Activated naive CD8-positive, alpha-beta T cell treated with anti-CD3 and anti-CD28 coated beads, Interleukin-2, amount 50 U/mL, for 24 hours (primary cell): ENCODE measurements at regions not wholly inside any gene's neighbourhood (a gene's known extent, or its start where the extent isn't known, plus 50 kb on each side); places are given as distances from the start of the nearest gene placed in this dataset.

Experiments
- ATAC-seq: fragments of 150-1000 bp; cut with Tn5 transposase; one replicate; pipeline ENCODE4 v1.10.0; 2021
- DNase-seq: peaks from one replicate; pipeline ENCODE4 v3.0.0; 2021
- H3K27ac Mint-ChIP-seq: one replicate; pipeline ENCODE4 v1.8.0; 2021; ENCODE audit warnings: mild to moderate bottlenecking, mixed read lengths
- H3K27me3 Mint-ChIP-seq: one replicate; pipeline ENCODE4 v1.8.0; 2021; ENCODE audit warnings: mixed read lengths
- H3K36me3 Mint-ChIP-seq: one replicate; pipeline ENCODE4 v1.8.0; 2021; ENCODE audit warnings: low read depth, mixed read lengths
- H3K4me1 Mint-ChIP-seq: one replicate; pipeline ENCODE4 v1.8.0; 2021; ENCODE audit warnings: mixed read lengths
- H3K4me3 Mint-ChIP-seq: one replicate; pipeline ENCODE4 v1.8.0; 2021; ENCODE audit warnings: mild to moderate bottlenecking, moderate library complexity, mixed read lengths
- H3K9me3 Mint-ChIP-seq: one replicate; pipeline ENCODE4 v1.8.0; 2021; ENCODE audit warnings: mixed read lengths

- Mint-ChIP-seq H3K27ac (no peak overlapping the region), H3K36me3 (no peaks in the 10 kb centered on the region), H3K4me1 (peaks cover 8% of the 10 kb centered on the region), H3K9me3 (no peaks in the 10 kb centered on the region), H3K4me3 (no peak overlapping the region), H3K27me3 (peaks cover 30% of the 10 kb centered on the region)
- ATAC-seq (no peak), DNase-seq (no peak)
These were observed 84.1 kb upstream of the CCDC190 start for GRCh38 chr1:162944974-162945674.

- Mint-ChIP-seq H3K4me1 (peaks cover 8% of the 10 kb centered on the region), H3K27me3 (peaks cover 36% of the 10 kb centered on the region), H3K4me3 (no peak overlapping the region), H3K9me3 (no peaks in the 10 kb centered on the region), H3K36me3 (no peaks in the 10 kb centered on the region), H3K27ac (no peak overlapping the region)
- DNase-seq (no peak), ATAC-seq (peak; percentile 73)
These were observed 82.6 kb upstream of the CCDC190 start for GRCh38 chr1:162943622-162944021.

- Mint-ChIP-seq H3K36me3 (no peaks in the 10 kb centered on the region), H3K27me3 (peaks cover 37% of the 10 kb centered on the region), H3K27ac (no peak overlapping the region), H3K4me3 (no peak overlapping the region), H3K9me3 (no peaks in the 10 kb centered on the region), H3K4me1 (peaks cover 8% of the 10 kb centered on the region)
- DNase-seq (peak; percentile 18), ATAC-seq (peak; percentile 31)
These were observed 82.1 kb upstream of the CCDC190 start for GRCh38 chr1:162942916-162943559.

GRCh38 chr1:162941024-162941423 is 80.0 kb upstream of the CCDC190 start:
- Mint-ChIP-seq H3K27me3 (peaks cover 42% of the 10 kb centered on the region), H3K4me1 (peaks cover 8% of the 10 kb centered on the region), H3K27ac (no peak overlapping the region), H3K36me3 (no peaks in the 10 kb centered on the region), H3K9me3 (no peaks in the 10 kb centered on the region), H3K4me3 (no peak overlapping the region)
- DNase-seq (no peak), ATAC-seq (no peak)

GRCh38 chr1:162939035-162939434 is 78.1 kb upstream of the CCDC190 start:
- no peak overlapping the region for H3K27ac Mint-ChIP-seq
- peaks cover 50% of the 10 kb centered on the region for H3K27me3 Mint-ChIP-seq
- H3K36me3 Mint-ChIP-seq, result no peaks in the 10 kb centered on the region
- DNase-seq, result no peak
- ATAC-seq, result no peak
- no peak overlapping the region for H3K4me3 Mint-ChIP-seq
- peaks cover 8% of the 10 kb centered on the region for H3K4me1 Mint-ChIP-seq
- no peaks in the 10 kb centered on the region for H3K9me3 Mint-ChIP-seq

GRCh38 chr1:162937716-162938395 is 76.9 kb upstream of the CCDC190 start:
- Mint-ChIP-seq H3K27ac (no peak overlapping the region), H3K4me3 (no peak overlapping the region), H3K27me3 (peaks cover 49% of the 10 kb centered on the region), H3K36me3 (no peaks in the 10 kb centered on the region), H3K4me1 (peaks cover 5% of the 10 kb centered on the region), H3K9me3 (no peaks in the 10 kb centered on the region)
- ATAC-seq (no peak), DNase-seq (no peak)

GRCh38 chr1:162930976-162931560 is 70.1 kb upstream of the CCDC190 start:
- DNase-seq, result no peak
- Mint-ChIP-seq H3K9me3 (no peaks in the 10 kb centered on the region), H3K4me1 (no peaks in the 10 kb centered on the region), H3K4me3 (no peak overlapping the region), H3K27me3 (peaks cover 22% of the 10 kb centered on the region), H3K36me3 (no peaks in the 10 kb centered on the region), H3K27ac (no peak overlapping the region)
- ATAC-seq, result no peak

- DNase-seq (no peak), ATAC-seq (no peak)
- peaks cover 21% of the 10 kb centered on the region for H3K27me3 Mint-ChIP-seq
- H3K27ac Mint-ChIP-seq, result no peak overlapping the region
- no peak overlapping the region for H3K4me3 Mint-ChIP-seq
- H3K9me3 Mint-ChIP-seq, result no peaks in the 10 kb centered on the region
- H3K36me3 Mint-ChIP-seq, result no peaks in the 10 kb centered on the region
- H3K4me1 Mint-ChIP-seq, result no peaks in the 10 kb centered on the region
These were observed 69.6 kb upstream of the CCDC190 start for GRCh38 chr1:162930532-162930931.

GRCh38 chr1:162929177-162929576 is 68.2 kb upstream of the CCDC190 start:
- Mint-ChIP-seq H3K27me3 (peaks cover 16% of the 10 kb centered on the region), H3K4me3 (no peak overlapping the region), H3K27ac (no peak overlapping the region), H3K9me3 (no peaks in the 10 kb centered on the region), H3K36me3 (no peaks in the 10 kb centered on the region), H3K4me1 (no peaks in the 10 kb centered on the region)
- ATAC-seq (no peak), DNase-seq (no peak)

- H3K27me3 Mint-ChIP-seq, result peaks cover 16% of the 10 kb centered on the region
- H3K36me3 Mint-ChIP-seq, result no peaks in the 10 kb centered on the region
- DNase-seq, result no peak
These were observed 67.2 kb upstream of the CCDC190 start for GRCh38 chr1:162928141-162928540.

GRCh38 chr1:162927421-162927820 is 66.4 kb upstream of the CCDC190 start:
- H3K36me3 Mint-ChIP-seq, result no peaks in the 10 kb centered on the region
- DNase-seq (no peak), ATAC-seq (no peak)
- no peak overlapping the region for H3K4me3 Mint-ChIP-seq
- peaks cover 13% of the 10 kb centered on the region for H3K27me3 Mint-ChIP-seq
- no peaks in the 10 kb centered on the region for H3K4me1 Mint-ChIP-seq
- no peak overlapping the region for H3K27ac Mint-ChIP-seq
- H3K9me3 Mint-ChIP-seq, result no peaks in the 10 kb centered on the region

More at GRCh38 chr1:162928141-162928540, 67.2 kb upstream of the CCDC190 start:
- H3K4me3 Mint-ChIP-seq, result no peak overlapping the region
- no peaks in the 10 kb centered on the region for H3K9me3 Mint-ChIP-seq
- no peaks in the 10 kb centered on the region for H3K4me1 Mint-ChIP-seq
- no peak overlapping the region for H3K27ac Mint-ChIP-seq
- ATAC-seq, result no peak

GRCh38 chr1:162926906-162927305 is 65.9 kb upstream of the CCDC190 start:
- Mint-ChIP-seq H3K27ac (no peak overlapping the region), H3K27me3 (peaks cover 10% of the 10 kb centered on the region), H3K9me3 (no peaks in the 10 kb centered on the region), H3K4me3 (no peak overlapping the region), H3K36me3 (no peaks in the 10 kb centered on the region), H3K4me1 (peaks cover 3% of the 10 kb centered on the region)
- DNase-seq (no peak), ATAC-seq (no peak)

- H3K4me1 Mint-ChIP-seq, result peaks cover 3% of the 10 kb centered on the region
- peaks cover 5% of the 10 kb centered on the region for H3K27me3 Mint-ChIP-seq
- no peaks in the 10 kb centered on the region for H3K36me3 Mint-ChIP-seq
- no peak for ATAC-seq
- no peak for DNase-seq
- no peaks in the 10 kb centered on the region for H3K9me3 Mint-ChIP-seq
- H3K4me3 Mint-ChIP-seq, result no peak overlapping the region
- H3K27ac Mint-ChIP-seq, result no peak overlapping the region
These were observed 63.2 kb upstream of the CCDC190 start for GRCh38 chr1:162924179-162924578.

- no peak for ATAC-seq
These were observed 61.2 kb upstream of the CCDC190 start for GRCh38 chr1:162922201-162922600.

GRCh38 chr1:162921311-162921710 is 60.3 kb upstream of the CCDC190 start:
- ATAC-seq (no peak), DNase-seq (no peak)
- no peaks in the 10 kb centered on the region for H3K9me3 Mint-ChIP-seq
- H3K36me3 Mint-ChIP-seq, result no peaks in the 10 kb centered on the region
- no peak overlapping the region for H3K27ac Mint-ChIP-seq
- H3K4me1 Mint-ChIP-seq, result peaks cover 3% of the 10 kb centered on the region
- H3K4me3 Mint-ChIP-seq, result no peak overlapping the region
- peaks cover 6% of the 10 kb centered on the region for H3K27me3 Mint-ChIP-seq

More at GRCh38 chr1:162922201-162922600, 61.2 kb upstream of the CCDC190 start:
- DNase-seq, result no peak
- H3K9me3 Mint-ChIP-seq, result no peaks in the 10 kb centered on the region
- no peaks in the 10 kb centered on the region for H3K36me3 Mint-ChIP-seq
- peaks cover 3% of the 10 kb centered on the region for H3K4me1 Mint-ChIP-seq
- H3K4me3 Mint-ChIP-seq, result no peak overlapping the region
- H3K27ac Mint-ChIP-seq, result no peak overlapping the region
- H3K27me3 Mint-ChIP-seq, result peaks cover 5% of the 10 kb centered on the region
